ENCODE measurements at regions not wholly inside any gene's neighbourhood (a gene's known extent, or its start where the extent isn't known, plus 50 kb on each side); places are given as distances from the start of the nearest gene placed in this dataset.

DNA sequence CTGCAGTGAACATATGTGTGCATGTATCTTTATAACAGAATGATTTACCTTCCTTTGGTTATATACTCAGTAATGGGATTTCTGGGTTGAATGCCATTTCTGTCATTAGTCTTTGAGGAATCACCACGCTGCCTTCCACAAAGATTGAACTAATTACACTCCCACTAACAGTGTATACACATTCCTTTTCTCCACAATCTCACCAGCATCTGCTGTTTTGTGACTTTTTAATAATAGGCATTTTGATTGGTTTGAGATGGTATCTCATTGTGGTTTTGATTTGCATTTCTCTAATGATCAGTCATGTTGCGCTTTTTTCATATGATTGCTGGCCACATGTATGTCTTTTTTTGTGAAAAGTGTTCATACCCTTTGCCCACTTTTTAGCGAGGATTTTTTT is 680.5 kb downstream of the PTPRC start:
- TF ChIP-seq, protein P1, sequence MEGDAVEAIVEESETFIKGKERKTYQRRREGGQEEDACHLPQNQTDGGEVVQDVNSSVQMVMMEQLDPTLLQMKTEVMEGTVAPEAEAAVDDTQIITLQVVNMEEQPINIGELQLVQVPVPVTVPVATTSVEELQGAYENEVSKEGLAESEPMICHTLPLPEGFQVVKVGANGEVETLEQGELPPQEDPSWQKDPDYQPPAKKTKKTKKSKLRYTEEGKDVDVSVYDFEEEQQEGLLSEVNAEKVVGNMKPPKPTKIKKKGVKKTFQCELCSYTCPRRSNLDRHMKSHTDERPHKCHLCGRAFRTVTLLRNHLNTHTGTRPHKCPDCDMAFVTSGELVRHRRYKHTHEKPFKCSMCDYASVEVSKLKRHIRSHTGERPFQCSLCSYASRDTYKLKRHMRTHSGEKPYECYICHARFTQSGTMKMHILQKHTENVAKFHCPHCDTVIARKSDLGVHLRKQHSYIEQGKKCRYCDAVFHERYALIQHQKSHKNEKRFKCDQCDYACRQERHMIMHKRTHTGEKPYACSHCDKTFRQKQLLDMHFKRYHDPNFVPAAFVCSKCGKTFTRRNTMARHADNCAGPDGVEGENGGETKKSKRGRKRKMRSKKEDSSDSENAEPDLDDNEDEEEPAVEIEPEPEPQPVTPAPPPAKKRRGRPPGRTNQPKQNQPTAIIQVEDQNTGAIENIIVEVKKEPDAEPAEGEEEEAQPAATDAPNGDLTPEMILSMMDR (IDR thresholded peaks at IDR 0.05; ENCODE audit: insufficient read depth, low read length) = no peak
- no peak for TF ChIP-seq POLR2AphosphoS5 (IDR thresholded peaks at IDR 0.05; ENCODE audit: low read depth)

Data from HL-60 (cell line).